ENCODE measurements at regions not wholly inside any gene's neighbourhood (a gene's known extent, or its start where the extent isn't known, plus 50 kb on each side); places are given as distances from the start of the nearest gene placed in this dataset.

GRCh38 chr14:98370352-98370751 is 901.6 kb downstream of the BCL11B start:
- Histone ChIP-seq H3K4me3 (ENCODE audit: insufficient read length, low read depth) (no peak overlapping the region), H3K36me3 (ENCODE audit: insufficient read depth, insufficient read length, low read length) (no peaks in the 10 kb centered on the region), H3K9me3 (ENCODE audit: insufficient read depth, low read length) (peaks cover 4% of the 10 kb centered on the region; the same call in 1 of the 2 replicates), H3K27me3 (ENCODE audit: insufficient read depth, insufficient read length) (no peaks in the 10 kb centered on the region), H3K9ac (ENCODE audit: insufficient read length, low read depth) (no peak overlapping the region), H3K4me1 (ENCODE audit: insufficient read depth, insufficient read length) (no peaks in the 10 kb centered on the region)
- TF ChIP-seq ZNF274 (IDR thresholded peaks at IDR 0.05; ENCODE audit: low read depth, low read length) = no peak
- TF ChIP-seq SUZ12 (IDR thresholded peaks at IDR 0.05; ENCODE audit: extremely low read depth, insufficient read depth, insufficient read length) = no peak
- no peak for TF ChIP-seq YY1 (IDR thresholded peaks at IDR 0.05; ENCODE audit: insufficient read depth, insufficient read length)
- DNase-seq (ENCODE audit: low read depth, low spot score) = no peak

- no peak overlapping the region for H3K9ac ChIP-seq (ENCODE audit: insufficient read length, low read depth)
- peaks cover 4% of the 10 kb centered on the region; the same call in 1 of the 2 replicates for H3K9me3 ChIP-seq (ENCODE audit: insufficient read depth, low read length)
- no peaks in the 10 kb centered on the region for H3K27me3 ChIP-seq (ENCODE audit: insufficient read depth, insufficient read length)
- H3K4me1 ChIP-seq (ENCODE audit: insufficient read depth, insufficient read length) = no peaks in the 10 kb centered on the region
- no peak overlapping the region for H3K4me3 ChIP-seq (ENCODE audit: insufficient read length, low read depth)
- DNase-seq (ENCODE audit: low read depth, low spot score) = no peak
- H3K36me3 ChIP-seq (ENCODE audit: insufficient read depth, insufficient read length, low read length) = no peaks in the 10 kb centered on the region
- TF ChIP-seq SUZ12 (IDR thresholded peaks at IDR 0.05; ENCODE audit: extremely low read depth, insufficient read depth, insufficient read length) = no peak
- no peak for TF ChIP-seq ZNF274 (IDR thresholded peaks at IDR 0.05; ENCODE audit: low read depth, low read length)
- TF ChIP-seq YY1 (IDR thresholded peaks at IDR 0.05; ENCODE audit: insufficient read depth, insufficient read length) = no peak
These were observed 900.9 kb downstream of the BCL11B start for GRCh38 chr14:98371141-98371540.

GRCh38 chr14:98374136-98374535 is 897.9 kb downstream of the BCL11B start:
- Histone ChIP-seq H3K9me3 (ENCODE audit: insufficient read depth, low read length) (no peaks in the 10 kb centered on the region), H3K4me3 (ENCODE audit: insufficient read length, low read depth) (no peak overlapping the region), H3K27me3 (ENCODE audit: insufficient read depth, insufficient read length) (no peaks in the 10 kb centered on the region), H3K9ac (ENCODE audit: insufficient read length, low read depth) (no peak overlapping the region), H3K4me1 (ENCODE audit: insufficient read depth, insufficient read length) (no peaks in the 10 kb centered on the region), H3K36me3 (ENCODE audit: insufficient read depth, insufficient read length, low read length) (no peaks in the 10 kb centered on the region)
- no peak for DNase-seq (ENCODE audit: low read depth, low spot score)
- TF ChIP-seq ZNF274 (IDR thresholded peaks at IDR 0.05; ENCODE audit: low read depth, low read length) (no peak), SUZ12 (IDR thresholded peaks at IDR 0.05; ENCODE audit: extremely low read depth, insufficient read depth, insufficient read length) (no peak), YY1 (IDR thresholded peaks at IDR 0.05; ENCODE audit: insufficient read depth, insufficient read length) (no peak)

GRCh38 chr14:98375566-98375965 is 896.4 kb downstream of the BCL11B start:
- Histone ChIP-seq H3K4me3 (ENCODE audit: insufficient read length, low read depth) (no peak overlapping the region), H3K36me3 (ENCODE audit: insufficient read depth, insufficient read length, low read length) (no peaks in the 10 kb centered on the region), H3K9ac (ENCODE audit: insufficient read length, low read depth) (no peak overlapping the region), H3K9me3 (ENCODE audit: insufficient read depth, low read length) (no peaks in the 10 kb centered on the region), H3K4me1 (ENCODE audit: insufficient read depth, insufficient read length) (no peaks in the 10 kb centered on the region), H3K27me3 (ENCODE audit: insufficient read depth, insufficient read length) (no peaks in the 10 kb centered on the region)
- no peak for DNase-seq (ENCODE audit: low read depth, low spot score)
- TF ChIP-seq YY1 (IDR thresholded peaks at IDR 0.05; ENCODE audit: insufficient read depth, insufficient read length) (no peak), SUZ12 (IDR thresholded peaks at IDR 0.05; ENCODE audit: extremely low read depth, insufficient read depth, insufficient read length) (no peak), ZNF274 (IDR thresholded peaks at IDR 0.05; ENCODE audit: low read depth, low read length) (no peak)

GRCh38 chr14:98379830-98380229 is 892.2 kb downstream of the BCL11B start:
- Histone ChIP-seq H3K4me3 (ENCODE audit: insufficient read length, low read depth) (no peak overlapping the region), H3K9ac (ENCODE audit: insufficient read length, low read depth) (no peak overlapping the region), H3K4me1 (ENCODE audit: insufficient read depth, insufficient read length) (no peaks in the 10 kb centered on the region), H3K36me3 (ENCODE audit: insufficient read depth, insufficient read length, low read length) (no peaks in the 10 kb centered on the region), H3K9me3 (ENCODE audit: insufficient read depth, low read length) (no peaks in the 10 kb centered on the region), H3K27me3 (ENCODE audit: insufficient read depth, insufficient read length) (no peaks in the 10 kb centered on the region)
- DNase-seq (ENCODE audit: low read depth, low spot score) = no peak
- TF ChIP-seq SUZ12 (IDR thresholded peaks at IDR 0.05; ENCODE audit: extremely low read depth, insufficient read depth, insufficient read length) = no peak
- TF ChIP-seq ZNF274 (IDR thresholded peaks at IDR 0.05; ENCODE audit: low read depth, low read length) = no peak
- TF ChIP-seq YY1 (IDR thresholded peaks at IDR 0.05; ENCODE audit: insufficient read depth, insufficient read length) = no peak

GRCh38 chr14:98382662-98383061 is 889.3 kb downstream of the BCL11B start:
- no peaks in the 10 kb centered on the region; the same call in 1 of the 2 replicates for H3K9me3 ChIP-seq (ENCODE audit: insufficient read depth, low read length)
- TF ChIP-seq SUZ12 (IDR thresholded peaks at IDR 0.05; ENCODE audit: extremely low read depth, insufficient read depth, insufficient read length) (no peak), ZNF274 (IDR thresholded peaks at IDR 0.05; ENCODE audit: low read depth, low read length) (no peak), YY1 (IDR thresholded peaks at IDR 0.05; ENCODE audit: insufficient read depth, insufficient read length) (no peak)
- no peaks in the 10 kb centered on the region for H3K27me3 ChIP-seq (ENCODE audit: insufficient read depth, insufficient read length)
- no peaks in the 10 kb centered on the region for H3K36me3 ChIP-seq (ENCODE audit: insufficient read depth, insufficient read length, low read length)
- no peak overlapping the region for H3K4me3 ChIP-seq (ENCODE audit: insufficient read length, low read depth)
- no peaks in the 10 kb centered on the region for H3K4me1 ChIP-seq (ENCODE audit: insufficient read depth, insufficient read length)
- no peak overlapping the region for H3K9ac ChIP-seq (ENCODE audit: insufficient read length, low read depth)
- DNase-seq (ENCODE audit: low read depth, low spot score) = no peak

GRCh38 chr14:98385851-98386250 is 886.1 kb downstream of the BCL11B start:
- H3K36me3 ChIP-seq (ENCODE audit: insufficient read depth, insufficient read length, low read length) = no peaks in the 10 kb centered on the region
- H3K9me3 ChIP-seq (ENCODE audit: insufficient read depth, low read length) = no peaks in the 10 kb centered on the region; the same call in 1 of the 2 replicates
- no peaks in the 10 kb centered on the region for H3K4me1 ChIP-seq (ENCODE audit: insufficient read depth, insufficient read length)
- TF ChIP-seq YY1 (IDR thresholded peaks at IDR 0.05; ENCODE audit: insufficient read depth, insufficient read length) (no peak), SUZ12 (IDR thresholded peaks at IDR 0.05; ENCODE audit: extremely low read depth, insufficient read depth, insufficient read length) (no peak), ZNF274 (IDR thresholded peaks at IDR 0.05; ENCODE audit: low read depth, low read length) (no peak)
- H3K4me3 ChIP-seq (ENCODE audit: insufficient read length, low read depth) = no peak overlapping the region
- H3K9ac ChIP-seq (ENCODE audit: insufficient read length, low read depth) = no peak overlapping the region
- DNase-seq (ENCODE audit: low read depth, low spot score) = no peak
- H3K27me3 ChIP-seq (ENCODE audit: insufficient read depth, insufficient read length) = no peaks in the 10 kb centered on the region
